ENCODE measurements at regions not wholly inside any gene's neighbourhood (a gene's known extent, or its start where the extent isn't known, plus 50 kb on each side); places are given as distances from the start of the nearest gene placed in this dataset.

- Mint-ChIP-seq H3K36me3 (ENCODE audit: insufficient read depth, unreplicated experiment) (peaks cover 6% of the 10 kb centered on the region), H3K9me3 (ENCODE audit: unreplicated experiment) (peaks cover 25% of the 10 kb centered on the region), H3K4me1 (ENCODE audit: insufficient read depth, unreplicated experiment) (peaks cover 20% of the 10 kb centered on the region), H3K27ac (ENCODE audit: low read depth, unreplicated experiment) (peak overlapping the region; percentile 89), H3K27me3 (ENCODE audit: insufficient read depth, unreplicated experiment) (no peaks in the 10 kb centered on the region), H3K4me3 (ENCODE audit: unreplicated experiment) (no peak overlapping the region)
- ChIA-PET POLR2A (interaction anchor here (0.6 to 6.2 kb wide), 14 partner anchors 9 to 395 kb away, joined by 3 to 70 read pairs (median 5); no protein-coding TSS in a partner anchor), CTCF (interaction anchor here (0.6 to 3.5 kb wide), 9 partner anchors 9 to 805 kb away, joined by 3 to 16 read pairs (median 3); no protein-coding TSS in a partner anchor)
- no peak for TF ChIP-seq CTCF (IDR thresholded peaks at IDR 0.05; ENCODE audit: unreplicated experiment)
- no TSS peak for BruUV-seq (replicated peaks)
- intact Hi-C loops (cut with micrococcal nuclease): loop anchor here (5.0 to 10.0 kb wide), 2 partner anchors 45 to 93 kb away; no protein-coding TSS in a partner anchor
- DNase-seq (ENCODE audit: unreplicated experiment): no peak
Observed at GRCh38 chr7:17697128-17697881, 243.0 kb downstream of the SNX13 start.

- DNase-seq (ENCODE audit: unreplicated experiment): no peak
- CTCF ChIA-PET: interaction anchor here (0.7 to 2.4 kb wide), 3 partner anchors 26 to 73 kb away, joined by 3 to 7 read pairs (median 3); no protein-coding TSS in a partner anchor
- Mint-ChIP-seq H3K4me3 (ENCODE audit: unreplicated experiment) (no peak overlapping the region), H3K27ac (ENCODE audit: low read depth, unreplicated experiment) (no peak overlapping the region), H3K36me3 (ENCODE audit: insufficient read depth, unreplicated experiment) (peaks cover 6% of the 10 kb centered on the region), H3K4me1 (ENCODE audit: insufficient read depth, unreplicated experiment) (peaks cover 20% of the 10 kb centered on the region), H3K9me3 (ENCODE audit: unreplicated experiment) (peaks cover 25% of the 10 kb centered on the region), H3K27me3 (ENCODE audit: insufficient read depth, unreplicated experiment) (no peaks in the 10 kb centered on the region)
- intact Hi-C loops (cut with micrococcal nuclease): loop anchor here (5.0 to 10.0 kb wide), 4 partner anchors 47 to 875 kb away; partner anchors contain the start of gene SNX13
- TF ChIP-seq CTCF (IDR thresholded peaks at IDR 0.05; ENCODE audit: unreplicated experiment): no peak
- BruUV-seq (replicated peaks): no TSS peak
- POLR2A ChIA-PET: interaction anchor here (0.7 to 6.2 kb wide), 5 partner anchors 10 to 72 kb away, joined by 3 to 70 read pairs (median 5); no protein-coding TSS in a partner anchor
Observed at GRCh38 chr7:17699696-17700095, 240.6 kb downstream of the SNX13 start.

GRCh38 chr7:17700138-17700537, 240.2 kb downstream of the SNX13 start:
- intact Hi-C loops (cut with micrococcal nuclease): loop anchor here (10.0 kb wide), 2 partner anchors 245 to 875 kb away; partner anchors contain the start of gene SNX13
- CTCF ChIA-PET: interaction anchor here (0.7 to 2.4 kb wide), 3 partner anchors 26 to 73 kb away, joined by 3 to 7 read pairs (median 3); no protein-coding TSS in a partner anchor
- peaks cover 20% of the 10 kb centered on the region for H3K4me1 Mint-ChIP-seq (ENCODE audit: insufficient read depth, unreplicated experiment)
- TF ChIP-seq CTCF (IDR thresholded peaks at IDR 0.05; ENCODE audit: unreplicated experiment): no peak
- no peak overlapping the region for H3K4me3 Mint-ChIP-seq (ENCODE audit: unreplicated experiment)
- no peaks in the 10 kb centered on the region for H3K27me3 Mint-ChIP-seq (ENCODE audit: insufficient read depth, unreplicated experiment)
- peaks cover 6% of the 10 kb centered on the region for H3K36me3 Mint-ChIP-seq (ENCODE audit: insufficient read depth, unreplicated experiment)
- no peak overlapping the region for H3K27ac Mint-ChIP-seq (ENCODE audit: low read depth, unreplicated experiment)
- POLR2A ChIA-PET: interaction anchor here (0.7 to 6.2 kb wide), 3 partner anchors 10 to 48 kb away, joined by 5 to 70 read pairs (median 6); no protein-coding TSS in a partner anchor
- BruUV-seq (replicated peaks): no TSS peak
- DNase-seq (ENCODE audit: unreplicated experiment): no peak
- peaks cover 25% of the 10 kb centered on the region for H3K9me3 Mint-ChIP-seq (ENCODE audit: unreplicated experiment)

- ChIA-PET POLR2A (interaction anchor here (0.5 to 2.1 kb wide), 8 partner anchors 16 to 647 kb away, joined by 3 to 8 read pairs (median 4); no protein-coding TSS in a partner anchor), CTCF (interaction anchor here (0.6 to 2.7 kb wide), 24 partner anchors 8 to 714 kb away, joined by 3 to 10 read pairs (median 3); no protein-coding TSS in a partner anchor)
- Mint-ChIP-seq H3K4me3 (ENCODE audit: unreplicated experiment) (no peak overlapping the region), H3K36me3 (ENCODE audit: insufficient read depth, unreplicated experiment) (peaks cover 3% of the 10 kb centered on the region), H3K4me1 (ENCODE audit: insufficient read depth, unreplicated experiment) (peaks cover 7% of the 10 kb centered on the region), H3K27me3 (ENCODE audit: insufficient read depth, unreplicated experiment) (no peaks in the 10 kb centered on the region), H3K9me3 (ENCODE audit: unreplicated experiment) (peaks cover 7% of the 10 kb centered on the region), H3K27ac (ENCODE audit: low read depth, unreplicated experiment) (peak overlapping the region; percentile 55)
- intact Hi-C loops (cut with micrococcal nuclease): loop anchor here (1.0 to 10.0 kb wide), 7 partner anchors 26 to 869 kb away; partner anchors contain the start of gene SNX13
- no peak for TF ChIP-seq CTCF (IDR thresholded peaks at IDR 0.05; ENCODE audit: unreplicated experiment)
- DNase-seq (ENCODE audit: unreplicated experiment): no peak
- no TSS peak for BruUV-seq (replicated peaks)
Observed at GRCh38 chr7:17706275-17706674, 234.0 kb downstream of the SNX13 start.
